ENCODE measurements at regions not wholly inside any gene's neighbourhood (a gene's known extent, or its start where the extent isn't known, plus 50 kb on each side); places are given as distances from the start of the nearest gene placed in this dataset.

DNA sequence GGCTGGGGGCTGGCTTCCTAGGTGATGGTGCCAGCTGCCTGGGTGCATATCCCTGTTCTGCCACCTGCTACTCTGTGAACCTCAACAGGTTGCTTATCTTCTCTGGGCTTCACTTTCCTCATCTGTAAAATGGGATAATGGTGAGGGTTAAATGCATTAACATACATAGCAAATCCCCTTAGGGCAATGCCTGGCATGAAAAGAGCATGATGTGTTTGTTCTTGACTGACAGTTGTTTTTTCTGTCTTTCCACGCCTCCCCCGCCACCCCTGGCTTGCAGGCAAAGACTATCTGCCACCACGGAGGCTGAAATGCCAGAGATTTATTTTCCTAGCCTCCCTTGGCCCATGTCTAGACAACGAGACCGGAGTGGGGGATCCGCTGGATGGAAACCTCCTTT is 280.5 kb downstream of the NSG2 start:
- no peak for TF ChIP-seq POLR2A (IDR thresholded peaks at IDR 0.05)
- no peak for TF ChIP-seq CTCF (IDR thresholded peaks at IDR 0.05 in 8 of 11, conservative IDR thresholded peaks at IDR 0.05 in 3 of 11)
